Activated naive CD8-positive, alpha-beta T cell treated with anti-CD3 and anti-CD28 coated beads, Interleukin-2, amount 10 ng/mL, durations not matched to agents 7 days and 5 days (primary cell): ENCODE measurements at regions not wholly inside any gene's neighbourhood (a gene's known extent, or its start where the extent isn't known, plus 50 kb on each side); places are given as distances from the start of the nearest gene placed in this dataset.

Experiments used
- ATAC-seq: fragments of 150-1000 bp; cut with Tn5 transposase; one replicate; pipeline ENCODE4 v1.10.0; 2021; ENCODE audit warnings: low read depth, moderate library complexity
- POLR2A ChIA-PET: fragments of 350-600 bp; sonication (Branson Sonifier 250); formaldehyde crosslinking; loops from one replicate; lab custom pipeline; 2021; ENCODE audit warnings: antibody characterized with exemption; lab: Charles Lee
- DNase-seq: peaks from one replicate; pipeline ENCODE4 v3.0.0; 2021
- H3K27ac Mint-ChIP-seq: one replicate; pipeline ENCODE4 v1.8.0; 2022; ENCODE audit warnings: mild to moderate bottlenecking, mixed read lengths
- H3K27me3 Mint-ChIP-seq: one replicate; pipeline ENCODE4 v1.8.0; 2022; ENCODE audit warnings: mild to moderate bottlenecking, moderate library complexity, mixed read lengths
- H3K36me3 Mint-ChIP-seq: one replicate; pipeline ENCODE4 v1.8.0; 2021; ENCODE audit warnings: mild to moderate bottlenecking, mixed read lengths
- H3K4me1 Mint-ChIP-seq: one replicate; pipeline ENCODE4 v1.8.0; 2021; ENCODE audit warnings: mixed read lengths
- H3K4me3 Mint-ChIP-seq: one replicate; pipeline ENCODE4 v1.8.0; 2022; ENCODE audit warnings: mild to moderate bottlenecking, moderate library complexity, mixed read lengths
- H3K9me3 Mint-ChIP-seq: one replicate; pipeline ENCODE4 v1.8.0; 2021; ENCODE audit warnings: mixed read lengths

DNA sequence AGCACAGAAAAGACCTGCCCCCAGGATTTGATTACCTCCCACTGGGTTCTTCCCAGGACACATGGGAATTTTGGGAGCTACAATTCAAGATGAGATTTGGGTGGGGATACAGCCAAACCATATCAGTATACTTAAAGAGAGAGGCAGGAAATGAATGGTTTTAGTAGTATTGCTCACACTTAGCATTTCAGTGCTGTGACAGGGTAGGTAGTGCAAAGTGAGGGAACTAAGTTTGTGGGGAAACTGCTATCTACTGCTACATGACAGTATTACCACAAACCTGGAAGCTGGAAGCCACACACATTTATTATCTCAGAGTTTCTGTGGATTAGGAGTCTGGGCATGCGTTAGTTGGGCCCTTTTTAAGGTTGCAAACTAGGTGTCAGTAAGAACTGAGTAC is 450.7 kb downstream of the LPIN1 start:
- no peaks in the 10 kb centered on the region for H3K27me3 Mint-ChIP-seq
- POLR2A ChIA-PET = no interaction called here
- no peak overlapping the region for H3K27ac Mint-ChIP-seq
- ATAC-seq = no peak
- H3K36me3 Mint-ChIP-seq = peaks cover 23% of the 10 kb centered on the region
- peaks cover 12% of the 10 kb centered on the region for H3K4me1 Mint-ChIP-seq
- no peak for DNase-seq
- H3K4me3 Mint-ChIP-seq = no peak overlapping the region
- H3K9me3 Mint-ChIP-seq = peaks cover 16% of the 10 kb centered on the region

DNA sequence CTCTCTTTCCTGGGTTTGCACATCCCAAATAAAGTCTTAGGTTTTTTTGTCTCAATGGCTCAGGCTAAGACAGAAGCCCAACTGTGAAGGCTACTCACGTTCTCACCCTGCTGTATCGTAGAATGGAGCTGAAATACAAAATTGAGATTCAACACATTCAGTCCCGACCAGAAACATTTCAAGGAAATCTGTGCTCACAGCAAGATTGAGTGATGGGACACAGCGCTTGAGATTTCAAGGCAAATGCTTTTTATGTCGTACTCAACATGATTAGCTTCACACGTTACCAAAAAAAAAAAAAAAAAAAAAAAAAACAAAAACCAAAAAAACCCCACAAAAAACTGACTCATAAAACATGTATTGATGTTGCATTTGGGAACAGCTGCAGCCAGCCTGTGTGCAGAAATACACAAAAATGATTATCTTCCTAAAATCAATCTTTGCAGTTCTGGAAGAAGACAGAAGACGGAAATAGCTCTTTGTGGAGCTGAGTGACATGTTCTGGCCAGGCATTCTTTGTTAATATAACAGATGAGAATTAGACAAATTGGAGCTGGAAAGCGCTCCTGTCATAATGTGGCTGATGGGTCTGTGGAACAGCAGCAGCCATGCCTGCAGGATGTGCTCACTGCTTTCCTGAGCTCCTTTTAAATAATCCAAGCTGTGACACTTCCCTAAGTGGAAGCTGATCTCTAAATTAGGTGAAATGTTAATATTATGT is 453.2 kb downstream of the LPIN1 start:
- H3K27me3 Mint-ChIP-seq = no peaks in the 10 kb centered on the region
- DNase-seq = no peak
- POLR2A ChIA-PET = interaction anchor here (0.7 kb wide), 1 partner anchor 180 kb away, joined by 4 read pairs; no protein-coding TSS in a partner anchor
- H3K36me3 Mint-ChIP-seq = peaks cover 14% of the 10 kb centered on the region
- no peak overlapping the region for H3K27ac Mint-ChIP-seq
- H3K4me1 Mint-ChIP-seq = peaks cover 3% of the 10 kb centered on the region
- H3K4me3 Mint-ChIP-seq = no peak overlapping the region
- no peak for ATAC-seq
- peaks cover 10% of the 10 kb centered on the region for H3K9me3 Mint-ChIP-seq

DNA sequence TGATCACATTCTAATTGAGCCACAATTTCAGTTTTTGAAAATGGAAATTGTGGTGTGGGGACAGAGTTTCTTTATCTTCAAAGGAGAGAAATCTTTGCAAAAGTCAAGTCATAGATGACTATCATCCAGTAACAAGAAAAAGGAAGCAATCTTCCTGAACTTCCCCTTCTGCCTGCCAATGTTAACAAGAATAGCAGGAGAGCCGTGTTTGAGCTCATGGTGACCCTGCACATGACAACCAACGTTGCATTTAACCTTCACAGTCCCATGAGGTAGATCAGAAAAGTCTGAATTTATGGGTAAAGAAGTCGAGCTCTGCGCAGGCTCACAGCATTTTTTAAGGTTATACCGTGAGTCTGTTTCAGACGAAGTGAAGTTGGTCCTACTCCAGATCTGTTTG is 454.9 kb downstream of the LPIN1 start:
- Mint-ChIP-seq H3K27me3 (no peaks in the 10 kb centered on the region), H3K36me3 (peaks cover 11% of the 10 kb centered on the region), H3K4me1 (peaks cover 3% of the 10 kb centered on the region), H3K4me3 (no peak overlapping the region), H3K27ac (no peak overlapping the region), H3K9me3 (peaks cover 11% of the 10 kb centered on the region)
- ATAC-seq = no peak
- POLR2A ChIA-PET = no interaction called here
- no peak for DNase-seq

DNA sequence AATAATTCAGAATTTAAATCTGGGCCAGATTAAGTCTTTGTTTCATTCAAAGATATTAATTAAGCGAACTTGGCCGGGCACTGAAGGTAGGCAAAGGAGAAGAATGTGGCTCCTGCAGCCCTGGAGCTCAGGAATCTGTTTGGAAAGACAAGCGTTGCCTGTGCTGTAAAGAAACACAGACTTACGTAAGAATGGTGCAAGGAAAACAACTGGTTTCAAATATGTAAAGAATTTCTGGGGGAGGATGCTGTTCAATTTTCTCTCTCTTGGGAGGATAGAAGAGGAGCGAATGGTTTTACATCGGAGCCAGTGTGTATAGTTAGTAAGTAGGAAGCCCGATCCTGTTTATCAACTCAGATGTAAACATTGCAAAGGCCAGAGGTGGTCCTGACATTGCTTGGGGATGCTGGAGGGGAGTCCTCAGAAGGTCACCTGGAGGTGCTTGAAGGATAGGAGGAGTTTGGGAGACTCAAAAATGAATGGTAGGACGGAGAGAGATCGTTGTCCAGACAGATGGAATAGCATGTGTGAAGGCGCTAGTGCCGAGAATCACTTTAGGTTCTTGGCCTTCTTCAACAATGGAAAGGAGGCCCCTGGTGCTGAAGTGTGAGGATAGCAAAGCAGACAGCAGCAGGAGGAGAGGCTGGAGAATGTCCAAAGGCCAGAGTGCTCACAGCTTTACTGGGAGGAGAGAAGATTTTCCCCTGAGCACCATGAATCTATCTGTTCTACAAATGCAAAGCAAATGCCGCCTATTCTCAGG is 456.1 kb downstream of the LPIN1 start:
- Mint-ChIP-seq H3K4me3 (no peak overlapping the region), H3K27ac (no peak overlapping the region), H3K9me3 (peaks cover 6% of the 10 kb centered on the region), H3K36me3 (peaks cover 7% of the 10 kb centered on the region), H3K27me3 (no peaks in the 10 kb centered on the region), H3K4me1 (no peaks in the 10 kb centered on the region)
- ATAC-seq = no peak
- POLR2A ChIA-PET = interaction anchor here (0.7 kb wide), 1 partner anchor 20 kb away, joined by 4 read pairs; no protein-coding TSS in a partner anchor
- no peak for DNase-seq

DNA sequence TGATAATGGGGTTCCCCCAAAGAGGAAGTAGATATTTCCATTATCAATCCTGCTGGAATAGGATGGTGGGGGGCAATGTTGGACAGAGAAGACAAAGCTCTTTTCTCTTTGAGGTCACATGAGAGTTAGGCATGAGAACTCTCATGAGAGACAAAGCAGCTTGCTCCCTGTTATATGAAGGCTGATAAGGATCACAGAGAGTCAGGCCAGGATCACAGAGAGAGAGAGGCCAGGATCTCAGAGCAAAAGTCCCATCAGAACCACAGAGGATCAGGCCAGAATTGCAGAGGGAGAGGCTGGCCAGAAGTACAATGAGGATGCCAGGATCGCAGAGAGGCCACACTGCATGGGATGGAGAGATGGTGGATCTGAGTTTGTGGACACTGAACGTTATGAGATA is 457.1 kb downstream of the LPIN1 start:
- Mint-ChIP-seq H3K4me1 (no peaks in the 10 kb centered on the region), H3K27ac (no peak overlapping the region), H3K4me3 (no peak overlapping the region), H3K9me3 (peaks cover 1% of the 10 kb centered on the region), H3K36me3 (peaks cover 2% of the 10 kb centered on the region), H3K27me3 (no peaks in the 10 kb centered on the region)
- ATAC-seq = no peak
- POLR2A ChIA-PET = no interaction called here
- no peak for DNase-seq

DNA sequence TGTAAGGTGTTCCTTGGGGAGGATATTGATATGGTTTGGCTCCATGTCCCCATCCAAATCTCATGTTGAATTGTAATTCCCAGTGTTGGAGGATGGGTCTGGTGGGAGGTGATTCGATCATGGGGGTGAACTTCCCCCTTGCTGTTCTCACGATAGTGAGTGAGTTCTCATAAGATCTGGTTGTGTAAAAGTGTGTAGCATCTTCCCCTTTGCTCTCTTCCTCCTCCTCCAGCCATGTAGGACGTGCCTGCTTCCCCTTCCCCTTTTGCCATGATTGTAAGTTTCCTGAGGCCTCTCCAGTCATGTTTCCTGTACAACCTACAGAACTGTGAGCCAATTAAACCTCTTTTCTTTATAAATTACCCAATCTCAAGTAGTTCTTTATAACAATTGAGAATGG is 458.7 kb downstream of the LPIN1 start:
- H3K4me3 Mint-ChIP-seq = no peak overlapping the region
- DNase-seq (no peak), ATAC-seq (no peak)
- H3K36me3 Mint-ChIP-seq = peaks cover 2% of the 10 kb centered on the region
- no peaks in the 10 kb centered on the region for H3K4me1 Mint-ChIP-seq
- POLR2A ChIA-PET = interaction anchor here (0.7 kb wide), 1 partner anchor 173 kb away, joined by 5 read pairs; no protein-coding TSS in a partner anchor
- no peak overlapping the region for H3K27ac Mint-ChIP-seq
- no peaks in the 10 kb centered on the region for H3K27me3 Mint-ChIP-seq
- peaks cover 1% of the 10 kb centered on the region for H3K9me3 Mint-ChIP-seq

DNA sequence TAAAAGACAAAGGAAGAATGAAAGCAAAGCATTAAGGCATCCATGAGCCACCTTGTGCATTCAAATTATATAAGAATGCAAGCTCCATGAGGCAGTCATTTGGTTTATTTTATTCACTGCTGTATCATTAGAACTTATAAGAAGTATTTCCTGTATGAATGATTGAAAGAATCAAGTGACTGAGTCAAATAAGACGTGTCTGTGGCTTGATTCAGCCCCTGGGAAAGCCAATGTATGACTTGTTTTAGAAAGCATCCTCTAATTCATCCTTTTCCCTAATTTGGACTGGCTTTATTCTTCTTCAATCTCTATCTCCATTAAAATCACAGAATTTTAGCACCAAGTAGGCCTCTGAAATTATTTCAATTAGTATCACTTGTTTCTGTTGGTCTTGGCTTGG is 461.1 kb downstream of the LPIN1 start:
- H3K4me3 Mint-ChIP-seq = no peak overlapping the region
- no peaks in the 10 kb centered on the region for H3K27me3 Mint-ChIP-seq

DNA sequence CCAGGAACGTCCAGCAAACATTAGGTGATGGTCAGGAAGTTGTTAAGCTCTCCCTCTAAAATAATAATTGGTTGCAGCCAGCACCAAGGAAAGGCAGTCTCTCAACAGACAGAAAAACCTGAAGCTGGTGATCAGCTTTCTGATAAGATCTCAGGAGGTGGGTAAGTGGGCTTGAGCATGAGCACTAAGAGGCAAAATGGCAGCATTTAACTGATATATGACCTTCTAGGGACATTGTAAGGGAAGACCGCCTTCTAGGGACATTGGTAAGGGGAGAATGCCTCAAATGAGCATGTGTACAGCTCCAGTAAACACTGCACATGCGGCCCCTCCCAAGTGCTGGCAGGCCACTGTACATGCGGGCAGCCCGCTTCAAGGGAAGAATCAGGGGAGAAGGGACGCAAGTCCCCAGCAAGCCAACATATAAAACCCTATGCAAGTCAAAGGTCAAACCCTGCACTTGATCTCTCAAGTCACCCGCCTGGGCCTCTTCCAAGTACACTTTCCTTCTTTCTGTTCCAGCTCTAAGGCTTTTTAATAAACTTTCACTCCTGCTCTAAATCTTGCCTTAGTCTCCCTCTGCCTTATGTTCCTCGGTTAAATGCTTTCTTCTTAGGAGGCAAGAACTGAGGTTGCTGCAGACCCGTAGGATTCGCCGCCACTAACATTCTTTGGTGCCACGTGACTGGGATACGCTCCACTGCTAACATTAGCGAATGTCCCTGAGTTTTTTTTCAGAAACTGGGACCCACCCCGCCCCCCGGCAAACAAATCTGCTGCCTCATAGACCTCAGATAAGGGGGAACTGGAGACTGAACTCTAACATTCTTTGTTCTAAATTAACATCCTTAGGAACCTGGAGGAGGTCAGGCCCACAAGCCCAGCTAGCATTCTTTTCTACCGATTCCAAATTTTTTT is 463.8 kb downstream of the LPIN1 start:
- peaks cover 2% of the 10 kb centered on the region for H3K36me3 Mint-ChIP-seq
- ATAC-seq = no peak
- no peaks in the 10 kb centered on the region for H3K9me3 Mint-ChIP-seq
- no peaks in the 10 kb centered on the region for H3K27me3 Mint-ChIP-seq
- DNase-seq = no peak
- POLR2A ChIA-PET = no interaction called here
- no peak overlapping the region for H3K4me3 Mint-ChIP-seq
- H3K4me1 Mint-ChIP-seq = no peaks in the 10 kb centered on the region
- no peak overlapping the region for H3K27ac Mint-ChIP-seq

More for the DNA sequence above, 461.1 kb downstream of the LPIN1 start:
- POLR2A ChIA-PET = no interaction called here
- Mint-ChIP-seq H3K36me3 (peaks cover 2% of the 10 kb centered on the region), H3K9me3 (peaks cover 1% of the 10 kb centered on the region), H3K27ac (no peak overlapping the region), H3K4me1 (no peaks in the 10 kb centered on the region)
- DNase-seq (no peak), ATAC-seq (no peak)

DNA sequence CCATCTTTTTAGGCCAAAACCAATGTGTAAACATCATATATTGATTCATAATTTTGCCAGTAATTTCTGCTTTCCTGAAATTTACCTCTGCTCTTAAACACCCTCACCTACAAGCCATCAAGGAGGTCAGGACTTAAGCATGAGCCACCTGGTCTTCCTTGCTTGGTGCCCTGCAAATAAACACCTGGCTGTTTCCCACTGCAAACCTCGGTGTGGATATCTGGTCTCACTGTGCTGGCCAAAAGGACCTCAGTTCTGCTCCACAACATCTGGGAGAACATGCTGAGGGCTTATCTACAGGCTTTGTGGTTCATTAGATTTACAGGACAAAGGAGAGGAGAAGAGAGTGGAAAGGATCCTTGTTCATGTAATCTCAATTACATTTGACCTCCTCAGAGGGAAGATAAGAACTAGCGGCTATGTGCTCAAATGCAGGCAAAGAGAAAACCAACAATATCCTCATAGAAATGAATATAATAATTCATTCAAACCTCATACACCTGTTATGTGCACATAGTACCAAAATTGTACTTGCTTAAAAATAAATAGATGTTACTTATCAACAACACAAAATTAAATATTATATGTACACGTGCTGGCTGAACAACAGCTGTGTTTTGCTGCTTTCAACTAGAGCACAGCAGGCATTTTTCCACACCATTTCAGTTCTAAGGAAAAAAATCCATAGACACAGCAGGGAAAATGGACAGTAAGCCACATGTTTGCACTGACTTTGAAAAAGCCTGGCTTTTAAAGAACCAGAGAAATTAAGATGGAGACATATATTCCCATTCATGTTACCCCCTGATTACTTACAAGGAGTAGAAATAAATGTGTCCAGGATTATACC is 465.1 kb downstream of the LPIN1 start:
- Mint-ChIP-seq H3K27ac (no peak overlapping the region), H3K4me1 (no peaks in the 10 kb centered on the region), H3K9me3 (no peaks in the 10 kb centered on the region), H3K27me3 (peaks cover 2% of the 10 kb centered on the region), H3K4me3 (no peak overlapping the region), H3K36me3 (no peaks in the 10 kb centered on the region)
- ATAC-seq (no peak), DNase-seq (no peak)
- POLR2A ChIA-PET = no interaction called here

DNA sequence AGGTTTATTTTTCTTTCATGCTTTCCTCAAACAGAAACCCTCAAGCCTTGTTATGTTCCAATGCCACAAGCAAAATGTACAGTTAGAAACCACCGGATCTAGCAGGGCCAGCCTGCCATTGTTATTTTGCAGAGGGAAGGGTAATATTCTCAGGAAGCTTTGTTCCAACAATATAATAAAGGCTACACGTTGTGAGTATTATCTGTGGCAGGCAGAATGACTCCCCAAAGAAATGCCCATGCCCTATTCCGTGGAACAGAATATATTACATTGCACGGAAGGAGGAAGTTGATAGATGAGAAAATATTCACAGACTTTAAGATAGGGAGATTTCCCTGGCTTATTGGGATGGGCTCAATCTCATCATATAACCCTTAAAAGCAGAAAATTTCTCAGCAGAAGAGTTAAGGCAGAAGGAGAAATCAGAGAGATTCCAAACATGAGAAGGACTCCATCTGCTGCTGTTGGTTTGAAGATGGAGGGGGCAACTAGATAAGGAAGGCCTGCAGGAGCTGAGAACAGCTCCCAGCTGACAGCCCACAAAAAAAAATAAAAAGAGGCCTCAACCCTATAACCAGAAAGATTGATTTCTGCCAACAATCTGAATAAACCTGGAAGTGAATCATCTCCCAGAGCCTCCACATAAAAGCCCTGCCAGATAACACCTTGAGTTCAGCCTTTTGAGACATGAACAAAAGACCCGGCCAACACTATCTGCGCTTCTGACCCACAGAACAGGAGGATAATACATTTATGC is 466.6 kb downstream of the LPIN1 start:
- ATAC-seq (no peak), DNase-seq (no peak)
- peaks cover 5% of the 10 kb centered on the region for H3K27me3 Mint-ChIP-seq
- H3K9me3 Mint-ChIP-seq = no peaks in the 10 kb centered on the region
- H3K4me3 Mint-ChIP-seq = no peak overlapping the region
- H3K4me1 Mint-ChIP-seq = no peaks in the 10 kb centered on the region
- no peaks in the 10 kb centered on the region for H3K36me3 Mint-ChIP-seq
- POLR2A ChIA-PET = no interaction called here
- H3K27ac Mint-ChIP-seq = no peak overlapping the region

DNA sequence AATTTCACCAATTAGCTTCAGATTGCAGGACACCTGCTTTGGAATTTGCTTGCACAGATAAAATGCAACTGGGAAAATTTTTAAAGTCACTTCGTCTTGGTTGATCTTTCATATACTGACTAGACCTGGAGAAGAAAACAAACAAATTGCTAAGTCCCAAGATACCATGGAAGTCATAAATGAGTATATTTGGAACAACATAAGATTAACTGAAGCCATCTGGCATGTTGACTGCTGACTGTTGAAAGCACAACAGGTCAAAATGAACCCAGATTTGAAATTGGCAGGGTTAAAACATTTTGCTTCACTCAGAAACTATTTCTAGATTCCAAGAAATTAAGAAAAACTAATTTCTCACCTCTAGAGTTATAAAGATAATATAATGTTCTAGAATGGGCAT is 470.7 kb downstream of the LPIN1 start:
- H3K4me1 Mint-ChIP-seq = no peaks in the 10 kb centered on the region
- POLR2A ChIA-PET = no interaction called here
- H3K36me3 Mint-ChIP-seq = no peaks in the 10 kb centered on the region
- no peak for DNase-seq
- no peak for ATAC-seq
- no peak overlapping the region for H3K4me3 Mint-ChIP-seq
- peaks cover 5% of the 10 kb centered on the region for H3K9me3 Mint-ChIP-seq
- H3K27ac Mint-ChIP-seq = no peak overlapping the region
- peaks cover 5% of the 10 kb centered on the region for H3K27me3 Mint-ChIP-seq

DNA sequence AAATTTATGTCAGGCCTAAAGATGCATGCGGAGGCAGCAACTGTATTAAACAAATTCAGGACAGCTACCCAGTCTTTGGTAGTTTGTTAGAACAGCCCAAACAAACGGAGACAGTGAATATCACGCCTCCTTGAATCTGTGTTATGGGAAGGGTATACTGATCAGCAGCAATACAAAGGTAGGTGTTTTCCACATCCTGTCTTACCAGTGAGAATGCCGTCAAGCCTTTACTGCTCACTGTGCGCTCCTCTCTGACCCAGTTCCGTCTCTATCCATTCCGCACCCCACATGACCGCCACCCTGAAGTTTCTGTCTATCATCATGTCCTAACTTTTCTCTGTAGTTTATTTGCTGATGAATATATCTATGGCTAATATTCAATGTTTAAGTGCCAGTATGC is 473.3 kb downstream of the LPIN1 start:
- Mint-ChIP-seq H3K36me3 (no peaks in the 10 kb centered on the region), H3K27me3 (peaks cover 5% of the 10 kb centered on the region), H3K4me3 (no peak overlapping the region), H3K4me1 (no peaks in the 10 kb centered on the region), H3K9me3 (peaks cover 10% of the 10 kb centered on the region), H3K27ac (no peak overlapping the region)
- DNase-seq (no peak), ATAC-seq (no peak)
- POLR2A ChIA-PET = no interaction called here
